GM12864 (cell line): ENCODE measurements at regions not wholly inside any gene's neighbourhood (a gene's known extent, or its start where the extent isn't known, plus 50 kb on each side); places are given as distances from the start of the nearest gene placed in this dataset.

Experiments
- DNase-seq: peaks from one replicate; pipeline ENCODE4 v3.0.0-alpha.2; 2011; ENCODE audit warnings: low read depth
- H3K4me3 ChIP-seq: 2 replicates; pipeline ENCODE4 v1.5.1; 2011; ENCODE audit warnings: mild to moderate bottlenecking, low read depth, low read length, control low read depth
- TF ChIP-seq, protein P1 (sequence below): IDR thresholded peaks from 2 replicates; pipeline ENCODE4 v1.5.1; 2011; ENCODE audit warnings: low read depth, mild to moderate bottlenecking, moderate library complexity, low read length, control low read depth, inconsistent platforms; ENCODE audit errors: missing control alignments

GRCh38 chr5:145118611-145119010 is 716.5 kb downstream of the PRELID2 start:
- H3K4me3 ChIP-seq, result no peak overlapping the region
- TF ChIP-seq, protein P1, sequence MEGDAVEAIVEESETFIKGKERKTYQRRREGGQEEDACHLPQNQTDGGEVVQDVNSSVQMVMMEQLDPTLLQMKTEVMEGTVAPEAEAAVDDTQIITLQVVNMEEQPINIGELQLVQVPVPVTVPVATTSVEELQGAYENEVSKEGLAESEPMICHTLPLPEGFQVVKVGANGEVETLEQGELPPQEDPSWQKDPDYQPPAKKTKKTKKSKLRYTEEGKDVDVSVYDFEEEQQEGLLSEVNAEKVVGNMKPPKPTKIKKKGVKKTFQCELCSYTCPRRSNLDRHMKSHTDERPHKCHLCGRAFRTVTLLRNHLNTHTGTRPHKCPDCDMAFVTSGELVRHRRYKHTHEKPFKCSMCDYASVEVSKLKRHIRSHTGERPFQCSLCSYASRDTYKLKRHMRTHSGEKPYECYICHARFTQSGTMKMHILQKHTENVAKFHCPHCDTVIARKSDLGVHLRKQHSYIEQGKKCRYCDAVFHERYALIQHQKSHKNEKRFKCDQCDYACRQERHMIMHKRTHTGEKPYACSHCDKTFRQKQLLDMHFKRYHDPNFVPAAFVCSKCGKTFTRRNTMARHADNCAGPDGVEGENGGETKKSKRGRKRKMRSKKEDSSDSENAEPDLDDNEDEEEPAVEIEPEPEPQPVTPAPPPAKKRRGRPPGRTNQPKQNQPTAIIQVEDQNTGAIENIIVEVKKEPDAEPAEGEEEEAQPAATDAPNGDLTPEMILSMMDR, result no peak
- DNase-seq, result no peak

DNA sequence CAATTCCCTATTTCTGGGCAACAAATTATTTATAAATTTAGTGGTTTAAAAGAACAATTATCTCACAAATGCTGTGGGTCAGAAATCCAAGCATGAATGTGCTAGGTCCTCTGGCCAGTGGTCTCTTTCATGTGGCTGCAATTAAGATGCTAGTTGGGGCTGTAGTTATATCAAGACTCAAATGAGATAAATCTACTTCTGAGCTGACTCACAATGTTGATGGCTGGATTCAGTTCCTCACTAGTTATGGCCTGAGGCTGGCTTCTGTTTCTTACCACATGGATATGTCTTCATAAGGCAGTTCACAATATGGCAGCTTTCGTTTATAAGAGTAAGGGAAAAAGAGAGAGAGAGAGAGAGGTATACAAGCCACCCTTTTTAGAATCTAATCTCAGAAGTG is 717.0 kb downstream of the PRELID2 start:
- H3K4me3 ChIP-seq, result no peak overlapping the region
- DNase-seq, result no peak
- TF ChIP-seq, protein P1, result no peak

- TF ChIP-seq, protein P1, result no peak
- DNase-seq, result no peak
- no peak overlapping the region for H3K4me3 ChIP-seq
Observed at GRCh38 chr5:145117285-145117684, 717.9 kb downstream of the PRELID2 start.

DNA sequence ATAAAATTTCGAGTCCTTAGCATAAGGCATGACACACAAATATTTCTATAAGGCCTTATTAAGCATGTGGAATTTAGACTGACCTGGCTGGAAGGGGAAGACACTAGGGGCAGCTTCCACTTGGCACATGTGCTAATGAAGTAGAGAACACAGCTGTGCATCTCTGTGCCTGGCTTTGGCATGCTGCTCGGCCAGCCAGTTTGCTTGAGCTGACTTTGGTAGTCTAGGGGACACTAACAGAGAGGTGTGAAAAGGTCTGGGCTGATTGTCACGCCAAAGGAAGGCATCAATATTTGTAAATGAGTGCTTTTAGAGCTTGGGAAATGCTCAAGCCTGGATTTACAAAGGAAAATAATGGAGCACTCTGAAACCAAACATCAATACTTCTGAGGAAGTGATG is 723.7 kb downstream of the PRELID2 start:
- no peak for DNase-seq
- no peak overlapping the region for H3K4me3 ChIP-seq
- TF ChIP-seq, protein P1, result no peak

GRCh38 chr5:145110834-145111233 is 724.3 kb downstream of the PRELID2 start:
- H3K4me3 ChIP-seq, result no peak overlapping the region
- TF ChIP-seq, protein P1, result no peak
- no peak for DNase-seq

DNA sequence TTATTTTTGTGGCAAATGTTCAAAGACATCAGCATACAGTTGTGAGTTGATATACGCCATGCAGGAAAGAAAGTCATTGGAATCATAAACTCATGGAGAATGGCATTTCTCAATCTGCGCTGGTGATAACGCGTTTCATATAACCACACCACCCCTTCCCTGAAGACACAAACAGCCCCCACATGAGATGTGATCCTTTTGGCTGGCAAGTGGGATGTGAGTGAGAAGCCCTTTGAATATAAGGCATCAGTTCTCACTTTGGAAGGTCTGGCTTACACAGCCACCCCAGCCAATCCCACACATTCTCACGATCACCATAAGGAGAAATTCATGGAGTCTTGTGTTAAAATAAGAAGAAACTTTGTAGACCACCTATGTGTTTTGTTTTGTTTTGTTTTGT is 725.0 kb downstream of the PRELID2 start:
- no peak overlapping the region for H3K4me3 ChIP-seq
- TF ChIP-seq, protein P1, result no peak
- no peak for DNase-seq

GRCh38 chr5:145105384-145105783 is 729.8 kb downstream of the PRELID2 start:
- no peak overlapping the region for H3K4me3 ChIP-seq
- DNase-seq, result no peak
- TF ChIP-seq, protein P1, result no peak
